Neural cell (in vitro differentiated cells): ENCODE measurements at regions not wholly inside any gene's neighbourhood (a gene's known extent, or its start where the extent isn't known, plus 50 kb on each side); places are given as distances from the start of the nearest gene placed in this dataset.

Experiments used
- H2AFZ ChIP-seq: fragments of 200-600, 300-800 bp; sonication (generic), shearing (Covaris generic); 2 replicates; pipeline ENCODE4 v1.6.0; 2014; ENCODE audit warnings: low read depth, mild to moderate bottlenecking, antibody characterized with exemption, low read length, moderate library complexity
- H3F3A ChIP-seq: fragments of 200-600 bp; shearing (Covaris generic); 2 replicates; pipeline ENCODE4 v1.6.1; 2016; ENCODE audit warnings: mild to moderate bottlenecking, moderate library complexity, mixed read lengths, antibody characterized with exemption, low read length; ENCODE audit not compliant: insufficient read depth, poor library complexity, severe bottlenecking
- H3K27ac ChIP-seq: fragments of 200-600, 300-800 bp; sonication (generic), shearing (Covaris generic); 2 replicates; pipeline ENCODE4 v1.5.1; 2014; ENCODE audit warnings: mild to moderate bottlenecking, low read length, moderate library complexity
- H3K27me3 ChIP-seq: fragments of 300-800, 200-600 bp; sonication (generic), shearing (Covaris generic); 2 replicates; pipeline ENCODE4 v1.6.0; 2014; ENCODE audit warnings: mild to moderate bottlenecking, low read depth, low read length, moderate library complexity; ENCODE audit not compliant: insufficient read depth
- H3K36me3 ChIP-seq: fragments of 300-800, 200-600 bp; sonication (generic), shearing (Covaris generic); 2 replicates; pipeline ENCODE4 v1.5.1; 2014; ENCODE audit warnings: mild to moderate bottlenecking, antibody characterized with exemption, low read length, moderate library complexity; ENCODE audit not compliant: insufficient read depth
- H3K4me2 ChIP-seq: fragments of 300-800, 200-600 bp; sonication (generic), shearing (Covaris generic); 2 replicates; pipeline ENCODE4 v1.6.0; 2014; ENCODE audit warnings: mild to moderate bottlenecking, low read length
- H3K4me3 ChIP-seq: fragments of 300-800, 200-600 bp; sonication (generic), shearing (Covaris generic); 2 replicates; pipeline ENCODE4 v1.5.1; 2014; ENCODE audit warnings: mild to moderate bottlenecking, low read length, moderate library complexity
- H3K79me2 ChIP-seq: fragments of 200-600 bp; shearing (Covaris generic); replicated peaks from 2 replicates; pipeline ENCODE4 v1.6.0; 2014; ENCODE audit warnings: mild to moderate bottlenecking, low read length, moderate library complexity; ENCODE audit not compliant: insufficient read depth
- H3K9ac ChIP-seq: fragments of 300-800, 200-600 bp; sonication (generic), shearing (Covaris generic); 2 replicates; pipeline ENCODE4 v1.6.1; 2016; ENCODE audit warnings: mild to moderate bottlenecking, low read length, mixed read lengths
- H3K9me2 ChIP-seq: fragments of 200-600 bp; shearing (Covaris generic); 2 replicates; pipeline ENCODE4 v1.6.1; 2016; ENCODE audit warnings: mild to moderate bottlenecking, low read length, mixed read lengths; ENCODE audit not compliant: insufficient read depth
- H3K9me3 ChIP-seq: fragments of 200-600, 300-800 bp; sonication (generic), shearing (Covaris generic); 2 replicates; pipeline ENCODE4 v1.6.1; 2016; ENCODE audit warnings: mild to moderate bottlenecking, mixed run types, low read length, moderate library complexity, mixed read lengths
- H4K20me1 ChIP-seq: fragments of 200-600 bp; shearing (Covaris generic); 2 replicates; pipeline ENCODE4 v1.6.1; 2016; ENCODE audit warnings: mild to moderate bottlenecking, mixed run types; ENCODE audit not compliant: insufficient read depth
- CTCF ChIP-seq: fragments of 450-650 bp; IDR thresholded peaks from 2 replicates; pipeline ENCODE4 v1.5.1; 2014; ENCODE audit warnings: antibody characterized with exemption, mild to moderate bottlenecking, moderate library complexity; ENCODE audit not compliant: poor library complexity, severe bottlenecking
- EP300 ChIP-seq: fragments of 450-650 bp; conservative IDR thresholded peaks from 2 replicates; pipeline ENCODE4 v1.6.1; 2014; ENCODE audit warnings: antibody characterized with exemption, mild to moderate bottlenecking, moderate library complexity; ENCODE audit not compliant: poor library complexity, severe bottlenecking
- EZH2 ChIP-seq: fragments of 200-600, 300-800 bp; shearing (Covaris generic), sonication (generic); IDR thresholded peaks from 2 replicates; pipeline ENCODE4 v1.6.1; 2014; ENCODE audit warnings: antibody characterized with exemption, low read length, borderline replicate concordance, mild to moderate bottlenecking; ENCODE audit not compliant: insufficient read depth, poor library complexity, severe bottlenecking
- MXI1 ChIP-seq: fragments of 450-650 bp; conservative IDR thresholded peaks from 2 replicates; pipeline ENCODE4 v1.6.1; 2014; ENCODE audit warnings: antibody characterized with exemption, mild to moderate bottlenecking; ENCODE audit not compliant: poor library complexity, severe bottlenecking
- POLR2AphosphoS5 ChIP-seq: IDR thresholded peaks from 2 replicates; pipeline ENCODE4 v1.6.1; 2012
- RAD21 ChIP-seq: fragments of 450-650 bp; conservative IDR thresholded peaks from 2 replicates; pipeline ENCODE4 v1.6.1; 2014; ENCODE audit warnings: antibody characterized with exemption, mild to moderate bottlenecking, moderate library complexity
- SMC3 ChIP-seq: fragments of 450-650 bp; conservative IDR thresholded peaks from 2 replicates; pipeline ENCODE4 v1.6.1; 2014; ENCODE audit warnings: antibody characterized with exemption, mild to moderate bottlenecking, moderate library complexity; ENCODE audit not compliant: poor library complexity
- TAF1 ChIP-seq: IDR thresholded peaks from 2 replicates; pipeline ENCODE4 v1.6.1; 2012; ENCODE audit warnings: low read depth
- TF ChIP-seq, protein P1 (sequence below): IDR thresholded peaks from 2 replicates; pipeline ENCODE4 v1.6.1; 2012; ENCODE audit warnings: borderline replicate concordance

DNA sequence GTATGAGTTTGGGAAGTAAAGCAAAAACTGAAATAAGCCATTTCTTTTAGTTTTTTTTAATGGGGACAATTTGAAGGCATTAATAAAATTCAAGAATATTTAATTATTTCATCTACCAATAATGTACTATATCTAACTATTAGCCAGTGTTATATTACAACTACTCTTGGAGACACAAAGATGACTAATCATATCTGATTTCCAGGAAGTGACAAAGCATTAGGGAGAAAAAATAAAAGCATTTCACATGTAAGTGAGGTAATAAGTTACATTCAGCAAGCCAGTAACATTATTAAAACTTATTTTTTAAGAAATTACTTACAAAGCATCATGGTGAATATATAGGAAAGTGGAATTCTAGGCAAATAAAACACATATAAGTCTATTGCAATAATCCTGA is 781.3 kb upstream of the NRXN1 start:
- H3K9me2 ChIP-seq: no peaks in the 10 kb centered on the region
- TF ChIP-seq SMC3 (no peak), POLR2AphosphoS5 (no peak), EP300 (no peak), CTCF (no peak), EZH2 (no peak), MXI1 (no peak), RAD21 (no peak), TAF1 (no peak)
- TF ChIP-seq, protein P1, sequence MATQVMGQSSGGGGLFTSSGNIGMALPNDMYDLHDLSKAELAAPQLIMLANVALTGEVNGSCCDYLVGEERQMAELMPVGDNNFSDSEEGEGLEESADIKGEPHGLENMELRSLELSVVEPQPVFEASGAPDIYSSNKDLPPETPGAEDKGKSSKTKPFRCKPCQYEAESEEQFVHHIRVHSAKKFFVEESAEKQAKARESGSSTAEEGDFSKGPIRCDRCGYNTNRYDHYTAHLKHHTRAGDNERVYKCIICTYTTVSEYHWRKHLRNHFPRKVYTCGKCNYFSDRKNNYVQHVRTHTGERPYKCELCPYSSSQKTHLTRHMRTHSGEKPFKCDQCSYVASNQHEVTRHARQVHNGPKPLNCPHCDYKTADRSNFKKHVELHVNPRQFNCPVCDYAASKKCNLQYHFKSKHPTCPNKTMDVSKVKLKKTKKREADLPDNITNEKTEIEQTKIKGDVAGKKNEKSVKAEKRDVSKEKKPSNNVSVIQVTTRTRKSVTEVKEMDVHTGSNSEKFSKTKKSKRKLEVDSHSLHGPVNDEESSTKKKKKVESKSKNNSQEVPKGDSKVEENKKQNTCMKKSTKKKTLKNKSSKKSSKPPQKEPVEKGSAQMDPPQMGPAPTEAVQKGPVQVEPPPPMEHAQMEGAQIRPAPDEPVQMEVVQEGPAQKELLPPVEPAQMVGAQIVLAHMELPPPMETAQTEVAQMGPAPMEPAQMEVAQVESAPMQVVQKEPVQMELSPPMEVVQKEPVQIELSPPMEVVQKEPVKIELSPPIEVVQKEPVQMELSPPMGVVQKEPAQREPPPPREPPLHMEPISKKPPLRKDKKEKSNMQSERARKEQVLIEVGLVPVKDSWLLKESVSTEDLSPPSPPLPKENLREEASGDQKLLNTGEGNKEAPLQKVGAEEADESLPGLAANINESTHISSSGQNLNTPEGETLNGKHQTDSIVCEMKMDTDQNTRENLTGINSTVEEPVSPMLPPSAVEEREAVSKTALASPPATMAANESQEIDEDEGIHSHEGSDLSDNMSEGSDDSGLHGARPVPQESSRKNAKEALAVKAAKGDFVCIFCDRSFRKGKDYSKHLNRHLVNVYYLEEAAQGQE: no peak
- no peak overlapping the region for H3K27ac ChIP-seq
- no peak overlapping the region for H3K9ac ChIP-seq
- no peak overlapping the region for H3K4me2 ChIP-seq
- H3K79me2 ChIP-seq: no peaks in the 10 kb centered on the region
- H4K20me1 ChIP-seq: no peaks in the 10 kb centered on the region
- H2AFZ ChIP-seq: no peak overlapping the region
- no peaks in the 10 kb centered on the region for H3F3A ChIP-seq
- H3K9me3 ChIP-seq: no peaks in the 10 kb centered on the region
- H3K27me3 ChIP-seq: no peaks in the 10 kb centered on the region
- H3K4me3 ChIP-seq: no peak overlapping the region
- H3K36me3 ChIP-seq: no peaks in the 10 kb centered on the region

DNA sequence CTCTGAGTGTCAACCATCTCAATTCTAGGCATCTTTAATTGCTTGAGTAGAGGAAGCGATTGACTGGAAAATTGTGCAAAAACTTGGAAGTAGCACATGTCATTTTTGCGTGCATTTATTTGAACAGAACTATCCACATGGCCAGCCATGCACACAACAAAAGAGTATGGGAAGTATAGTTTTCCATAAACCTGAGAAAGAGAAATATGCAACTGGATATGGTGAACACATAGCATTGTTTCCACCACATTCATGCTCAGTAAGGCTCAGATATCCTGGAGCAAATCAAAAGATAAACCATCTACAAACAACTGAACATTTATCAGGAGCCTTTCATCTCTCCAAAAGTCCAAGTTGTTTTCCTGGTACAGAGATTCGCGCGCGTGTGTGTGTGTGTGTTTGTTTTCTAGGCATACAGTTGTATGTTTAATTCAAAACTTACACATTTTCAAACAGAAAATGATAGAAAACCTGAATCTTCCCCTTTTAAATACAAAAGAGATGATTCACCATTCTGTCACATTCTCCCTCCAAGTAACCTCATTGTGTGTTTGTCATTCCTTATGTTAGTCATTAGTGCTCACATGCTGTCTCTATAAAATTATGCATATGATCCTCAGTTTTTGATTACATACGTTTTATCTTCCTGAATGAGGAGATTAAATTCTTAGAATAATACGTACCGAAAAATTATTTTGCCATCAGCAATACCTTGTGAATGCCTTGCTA is 780.4 kb upstream of the NRXN1 start:
- Histone ChIP-seq H3K9me3 (no peaks in the 10 kb centered on the region), H3K79me2 (no peaks in the 10 kb centered on the region), H3K9ac (no peak overlapping the region), H2AFZ (no peak overlapping the region), H3K4me2 (no peak overlapping the region), H3F3A (no peaks in the 10 kb centered on the region), H3K9me2 (no peaks in the 10 kb centered on the region), H3K4me3 (no peak overlapping the region), H4K20me1 (no peaks in the 10 kb centered on the region), H3K27me3 (no peaks in the 10 kb centered on the region), H3K36me3 (no peaks in the 10 kb centered on the region), H3K27ac (no peak overlapping the region)
- TF ChIP-seq EP300 (no peak), CTCF (no peak), RAD21 (no peak), MXI1 (no peak), TAF1 (no peak), SMC3 (no peak), POLR2AphosphoS5 (no peak), EZH2 (no peak)
- TF ChIP-seq, protein P1: no peak
